ENCODE measurements at regions not wholly inside any gene's neighbourhood (a gene's known extent, or its start where the extent isn't known, plus 50 kb on each side); places are given as distances from the start of the nearest gene placed in this dataset.

- ChIA-PET CTCF (interaction anchor here (0.6 kb wide), 1 partner anchor 414 kb away, joined by 3 read pairs; no protein-coding TSS in a partner anchor), POLR2A (interaction anchor here (1.0 kb wide), 1 partner anchor 94 kb away, joined by 3 read pairs; no protein-coding TSS in a partner anchor)
- ATAC-seq: no peak
These were observed 94.6 kb upstream of the LRIG3 start for GRCh38 chr12:59014885-59015284.

GRCh38 chr12:59010941-59011340 lies 90.6 kb upstream of the LRIG3 start:
- FAIRE-seq (no peak), ATAC-seq (no peak), DNase-seq (ENCODE audit: low read depth in 1 of 2, low spot score in 1 of 2) (no peak)
- no peak overlapping the region for H3K27ac ChIP-seq
- no peaks in the 10 kb centered on the region for H3K9me3 ChIP-seq
- 97% methylated on average over 3 of the region's 3 CpGs for WGBS (ENCODE audit: missing lambda C conversion rate)
- CTCF ChIA-PET: interaction anchor here (1.5 kb wide), 1 partner anchor 12 kb away, joined by 4 read pairs; no protein-coding TSS in a partner anchor
- TF ChIP-seq ATOH8 (CRISPR knock-in tag; IDR thresholded peaks at IDR 0.05; ENCODE audit: low read depth) (no peak), SREBF2 (IDR thresholded peaks at IDR 0.05) (no peak), TP53 (CRISPR knock-in tag; IDR thresholded peaks at IDR 0.05) (no peak), HES2 (IDR thresholded peaks at IDR 0.05) (no peak), REST (IDR thresholded peaks at IDR 0.05) (no peak), NPAS2 (CRISPR knock-in tag; IDR thresholded peaks at IDR 0.05; ENCODE audit: borderline replicate concordance) (no peak), BCL3 (IDR thresholded peaks at IDR 0.05) (no peak), EP300 (IDR thresholded peaks at IDR 0.05) (no peak), HMGXB4 (CRISPR knock-in tag; IDR thresholded peaks at IDR 0.05; ENCODE audit: borderline replicate concordance) (no peak), NFE2L2 (conservative IDR thresholded peaks at IDR 0.05; ENCODE audit: low read length) (no peak), GATA3 (IDR thresholded peaks at IDR 0.05; ENCODE audit: borderline replicate concordance) (no peak), HOXA7 (CRISPR knock-in tag; IDR thresholded peaks at IDR 0.05) (no peak), CBX8 (IDR thresholded peaks at IDR 0.05) (no peak), RARB (CRISPR knock-in tag; IDR thresholded peaks at IDR 0.05) (no peak), CHD4 (IDR thresholded peaks at IDR 0.05; ENCODE audit: borderline replicate concordance) (no peak), CHD2 (IDR thresholded peaks at IDR 0.05; ENCODE audit: low read length, partially characterized antibody) (no peak)
- no peaks in the 10 kb centered on the region for H3K4me1 ChIP-seq
- H3K4me2 ChIP-seq: no peak overlapping the region
- no peak overlapping the region for H3K4me3 ChIP-seq
- POLR2A ChIA-PET: no interaction called here

More at GRCh38 chr12:59014885-59015284, 94.6 kb upstream of the LRIG3 start:
- WGBS (ENCODE audit: missing lambda C conversion rate): 84% methylated on average over 1 of the region's 1 CpG
- H3K4me1 ChIP-seq: no peaks in the 10 kb centered on the region
- H3K27ac ChIP-seq: no peak overlapping the region
- no peak for TF ChIP-seq HDAC2 (IDR thresholded peaks at IDR 0.05)
- TF ChIP-seq CHD2 (IDR thresholded peaks at IDR 0.05; ENCODE audit: low read length, partially characterized antibody): no peak
- no peak for TF ChIP-seq REST (IDR thresholded peaks at IDR 0.05)
- no peak for TF ChIP-seq HOXB13 (CRISPR knock-in tag; IDR thresholded peaks at IDR 0.05; ENCODE audit: low read depth)
- no peak for TF ChIP-seq CHD4 (IDR thresholded peaks at IDR 0.05; ENCODE audit: borderline replicate concordance)
- no peak for TF ChIP-seq KDM5A (IDR thresholded peaks at IDR 0.05)
- no peak for TF ChIP-seq ZFP36 (IDR thresholded peaks at IDR 0.05; ENCODE audit: borderline replicate concordance, partially characterized antibody)
- no peak overlapping the region for H3K4me2 ChIP-seq
- FAIRE-seq (no peak), DNase-seq (ENCODE audit: low read depth in 1 of 2, low spot score in 1 of 2) (no peak)
- H3K4me3 ChIP-seq: no peak overlapping the region
- no peaks in the 10 kb centered on the region for H3K9me3 ChIP-seq

Measured in A549 (cell line).